ENCODE measurements at regions not wholly inside any gene's neighbourhood (a gene's known extent, or its start where the extent isn't known, plus 50 kb on each side); places are given as distances from the start of the nearest gene placed in this dataset.

- H3K4me3 ChIP-seq, result no peak overlapping the region
- intact Hi-C loops (cut with DNase I), result no loop called here
- H3K27ac ChIP-seq, result no peak overlapping the region
- H3K9me3 ChIP-seq, result no peaks in the 10 kb centered on the region
- DNase-seq (ENCODE audit: low spot score in 2 of 2), result no peak
- TF ChIP-seq CTCF (IDR thresholded peaks at IDR 0.05), result no peak
- no peaks in the 10 kb centered on the region for H3K36me3 ChIP-seq
- no peaks in the 10 kb centered on the region for H3K4me1 ChIP-seq
- H3K27me3 ChIP-seq, result no peaks in the 10 kb centered on the region
These were observed 629.7 kb upstream of the FZD8 start for GRCh38 chr10:36271627-36272340.

GRCh38 chr10:36269222-36269621 is 627.1 kb upstream of the FZD8 start:
- intact Hi-C loops (cut with DNase I), result no loop called here
- Histone ChIP-seq H3K9me3 (no peaks in the 10 kb centered on the region), H3K27me3 (no peaks in the 10 kb centered on the region), H3K36me3 (no peaks in the 10 kb centered on the region), H3K27ac (no peak overlapping the region), H3K4me3 (no peak overlapping the region), H3K4me1 (no peaks in the 10 kb centered on the region)
- DNase-seq (ENCODE audit: low spot score in 2 of 2), result no peak
- no peak for TF ChIP-seq CTCF (IDR thresholded peaks at IDR 0.05)

- no peaks in the 10 kb centered on the region for H3K4me1 ChIP-seq
- H3K4me3 ChIP-seq, result no peak overlapping the region
- no peaks in the 10 kb centered on the region for H3K9me3 ChIP-seq
- intact Hi-C loops (cut with DNase I), result no loop called here
- H3K36me3 ChIP-seq, result no peaks in the 10 kb centered on the region
- H3K27ac ChIP-seq, result no peak overlapping the region
- no peak for DNase-seq (ENCODE audit: low spot score in 2 of 2)
- no peak for TF ChIP-seq CTCF (IDR thresholded peaks at IDR 0.05)
- no peaks in the 10 kb centered on the region for H3K27me3 ChIP-seq
These were observed 624.8 kb upstream of the FZD8 start for GRCh38 chr10:36266923-36267322.

GRCh38 chr10:36265741-36266140 is 623.6 kb upstream of the FZD8 start:
- Histone ChIP-seq H3K27ac (no peak overlapping the region), H3K36me3 (no peaks in the 10 kb centered on the region), H3K4me3 (no peak overlapping the region), H3K27me3 (no peaks in the 10 kb centered on the region), H3K4me1 (no peaks in the 10 kb centered on the region), H3K9me3 (no peaks in the 10 kb centered on the region)
- no peak for DNase-seq (ENCODE audit: low spot score in 2 of 2)
- intact Hi-C loops (cut with DNase I), result no loop called here
- TF ChIP-seq CTCF (IDR thresholded peaks at IDR 0.05), result no peak

GRCh38 chr10:36263871-36264270 is 621.8 kb upstream of the FZD8 start:
- Histone ChIP-seq H3K9me3 (no peaks in the 10 kb centered on the region), H3K27me3 (no peaks in the 10 kb centered on the region), H3K27ac (no peak overlapping the region), H3K36me3 (no peaks in the 10 kb centered on the region), H3K4me1 (no peaks in the 10 kb centered on the region), H3K4me3 (no peak overlapping the region)
- DNase-seq (ENCODE audit: low spot score in 2 of 2), result no peak
- intact Hi-C loops (cut with DNase I), result no loop called here
- TF ChIP-seq CTCF (IDR thresholded peaks at IDR 0.05), result no peak

GRCh38 chr10:36256948-36257356 is 614.9 kb upstream of the FZD8 start:
- no peaks in the 10 kb centered on the region for H3K36me3 ChIP-seq
- no peak for DNase-seq (ENCODE audit: low spot score in 2 of 2)
- H3K27me3 ChIP-seq, result no peaks in the 10 kb centered on the region
- H3K4me1 ChIP-seq, result peaks cover 3 to 7% of the 10 kb centered on the region in 2 donors
- no peak overlapping the region for H3K27ac ChIP-seq
- H3K9me3 ChIP-seq, result no peaks in the 10 kb centered on the region
- intact Hi-C loops (cut with DNase I), result loop anchor here (10.0 kb wide), 1 partner anchor 622 kb away; no protein-coding TSS in a partner anchor
- H3K4me3 ChIP-seq, result no peak overlapping the region
- no peak for TF ChIP-seq CTCF (IDR thresholded peaks at IDR 0.05)

Measured in ascending aorta (tissue), 2 donors.